H1 (cell line): ENCODE measurements at regions not wholly inside any gene's neighbourhood (a gene's known extent, or its start where the extent isn't known, plus 50 kb on each side); places are given as distances from the start of the nearest gene placed in this dataset.

Experiments used
- CTCF ChIA-PET: fragments of 300-600 bp; sonication (Branson Sonifier 250); formaldehyde crosslinking; loops from one replicate; lab custom pipeline; 2021; ENCODE audit not compliant: partially characterized antibody; lab: Charles Lee
- POLR2A ChIA-PET: fragments of 300-600 bp; sonication (Branson Sonifier 250); formaldehyde crosslinking; loops from one replicate; lab custom pipeline; 2021; ENCODE audit warnings: inconsistent platforms; ENCODE audit not compliant: partially characterized antibody; lab: Charles Lee
- DNase-seq, 2 experiments: peaks; one replicate each; pipeline versions ENCODE4 v3.0.0 to v3.0.0-alpha.2; 2010 to 2022; ENCODE audit warnings: low spot score in 2 of 2, low read depth in 1 of 2, mixed read lengths in 1 of 2
- FAIRE-seq: peaks from 2 replicates; lab custom pipeline; 2011; peaks lifted over from hg19 to GRCh38; lab: Jason Lieb, UNC
- H2AFZ ChIP-seq: 2 replicates; pipeline ENCODE4 v1.8.1; 2012; ENCODE audit warnings: low read length, inconsistent platforms
- H2AK5ac ChIP-seq: 2 replicates; pipeline ENCODE4 v1.6.1; 2013; ENCODE audit warnings: low read depth, low read length
- H2BK120ac ChIP-seq: replicated peaks from 2 replicates; pipeline ENCODE3; 2013; ENCODE audit warnings: low read depth, low read length, inconsistent platforms
- H2BK12ac ChIP-seq: 2 replicates; pipeline ENCODE4 v1.6.1; 2013; ENCODE audit warnings: low read depth, low read length
- H2BK15ac ChIP-seq: 2 replicates; pipeline ENCODE4 v1.6.1; 2013; ENCODE audit warnings: low read length
- H2BK20ac ChIP-seq: 2 replicates; pipeline ENCODE4 v1.6.1; 2013; ENCODE audit warnings: low read length
- H2BK5ac ChIP-seq: 2 replicates; pipeline ENCODE4 v1.6.1; 2013; ENCODE audit warnings: low read depth, low read length
- H3K14ac ChIP-seq: 2 replicates; pipeline ENCODE4 v1.6.1; 2013; ENCODE audit warnings: inconsistent platforms; ENCODE audit not compliant: insufficient read length
- H3K18ac ChIP-seq: 2 replicates; pipeline ENCODE4 v1.6.1; 2013; ENCODE audit warnings: low read length; ENCODE audit errors: extremely low read depth
- H3K23ac ChIP-seq: 2 replicates; pipeline ENCODE4 v1.6.1; 2013; ENCODE audit warnings: inconsistent platforms; ENCODE audit not compliant: insufficient read length
- H3K23me2 ChIP-seq: 2 replicates; pipeline ENCODE4 v1.6.1; 2013; ENCODE audit warnings: low read depth, low read length
- H3K27ac ChIP-seq: 2 replicates; pipeline ENCODE4 v1.6.1; 2011; ENCODE audit warnings: low read depth, low read length, inconsistent platforms
- H3K27me3 ChIP-seq, 4 experiments: replicated peaks in 1 of 4; 1 replicate in 1 of 4; 2 replicates in 3 of 4; pipeline versions ENCODE4 v1.6.1 to v1.8.1; 2011 to 2013; ENCODE audit warnings: low read length in 3 of 4, mild to moderate bottlenecking in 3 of 4, inconsistent platforms in 2 of 4, mixed read lengths in 2 of 4, moderate library complexity in 1 of 4; ENCODE audit not compliant: control insufficient read depth in 3 of 4, insufficient read depth in 3 of 4; ENCODE audit errors: extremely low read depth in 1 of 4
- H3K36me3 ChIP-seq, 4 experiments: 2 replicates each; pipeline versions ENCODE4 v1.6.1 to v1.8.1; 2011 to 2013; ENCODE audit warnings: mild to moderate bottlenecking in 4 of 4, low read length in 3 of 4, moderate library complexity in 2 of 4, control low read depth in 1 of 4, inconsistent platforms in 1 of 4; ENCODE audit not compliant: insufficient read depth in 4 of 4, control insufficient read depth in 2 of 4
- H3K4ac ChIP-seq: replicated peaks from 2 replicates; pipeline ENCODE3; 2013; ENCODE audit warnings: low read length, low read depth, mixed read lengths, inconsistent platforms; ENCODE audit not compliant: insufficient read length
- H3K4me1 ChIP-seq, 4 experiments: replicated peaks in 1 of 4; 1 replicate in 1 of 4; 2 replicates in 3 of 4; pipeline versions ENCODE4 v1.6.1 to v1.8.1; 2011 to 2013; ENCODE audit warnings: low read length in 3 of 4, inconsistent platforms in 2 of 4, mixed read lengths in 1 of 4; ENCODE audit not compliant: insufficient read depth in 4 of 4, control insufficient read depth in 3 of 4
- H3K4me2 ChIP-seq, 2 experiments: 2 replicates each; pipeline versions ENCODE4 v1.6.1 to v1.8.1; 2011 to 2013; ENCODE audit warnings: low read depth in 2 of 2, low read length in 2 of 2, control low read depth in 1 of 2, inconsistent platforms in 1 of 2, mild to moderate bottlenecking in 1 of 2; ENCODE audit not compliant: insufficient read depth in 1 of 2
- H3K4me3 ChIP-seq, 4 experiments: fragments of 200-600, 300-600 bp in 1 of 4; sonication (generic), shearing (Covaris generic), sonication (Bioruptor Twin) in 1 of 4; 2 replicates each; pipeline versions ENCODE4 v1.5.1 to v1.8.1; 2011 to 2016; ENCODE audit warnings: low read length in 4 of 4, low read depth in 3 of 4, control low read depth in 2 of 4, inconsistent platforms in 2 of 4, mild to moderate bottlenecking in 2 of 4, mixed read lengths in 1 of 4, moderate library complexity in 1 of 4; ENCODE audit not compliant: insufficient read depth in 2 of 4; ENCODE audit errors: extremely low read depth in 1 of 4
- H3K56ac ChIP-seq: replicated peaks from 2 replicates; pipeline ENCODE3; 2013; ENCODE audit warnings: low read depth, mild to moderate bottlenecking, mixed read lengths, low read length, inconsistent platforms; ENCODE audit not compliant: insufficient read length
- H3K79me1 ChIP-seq: 2 replicates; pipeline ENCODE4 v1.6.1; 2013; ENCODE audit warnings: low read depth, low read length, control low read depth
- H3K79me2 ChIP-seq, 2 experiments: 2 replicates each; pipeline versions ENCODE4 v1.6.1 to v1.8.1; 2012 to 2013; ENCODE audit warnings: low read length in 2 of 2, mild to moderate bottlenecking in 2 of 2, inconsistent platforms in 1 of 2; ENCODE audit not compliant: insufficient read depth in 2 of 2, control insufficient read depth in 1 of 2
- H3K9ac ChIP-seq, 4 experiments: replicated peaks in 1 of 4; 1 replicate in 1 of 4; 2 replicates in 3 of 4; pipeline versions ENCODE4 v1.6.1 to v1.8.1; 2011 to 2013; ENCODE audit warnings: low read depth in 3 of 4, low read length in 3 of 4, control low read depth in 2 of 4, mild to moderate bottlenecking in 2 of 4, moderate library complexity in 2 of 4, inconsistent platforms in 1 of 4; ENCODE audit errors: extremely low read depth in 1 of 4
- H3K9me3 ChIP-seq, 2 experiments: 2 replicates each; pipeline versions ENCODE4 v1.6.1 to v1.8.1; 2012 to 2013; ENCODE audit warnings: mild to moderate bottlenecking in 2 of 2, moderate library complexity in 2 of 2, control low read depth in 1 of 2, inconsistent platforms in 1 of 2, low read depth in 1 of 2, low read length in 1 of 2, mixed read lengths in 1 of 2; ENCODE audit not compliant: insufficient read depth in 2 of 2
- H4K20me1 ChIP-seq, 2 experiments: replicated peaks in 1 of 2; 2 replicates each; pipeline versions ENCODE3 to v1.8.1; 2011 to 2013; ENCODE audit warnings: inconsistent platforms in 2 of 2, low read length in 2 of 2, mild to moderate bottlenecking in 1 of 2; ENCODE audit not compliant: insufficient read depth in 2 of 2, control insufficient read depth in 1 of 2
- H4K5ac ChIP-seq: 2 replicates; pipeline ENCODE4 v1.6.1; 2013; ENCODE audit warnings: low read length, low read depth, mixed read lengths, inconsistent platforms; ENCODE audit not compliant: insufficient read length
- H4K8ac ChIP-seq: 2 replicates; pipeline ENCODE4 v1.8.0; 2013; ENCODE audit warnings: mild to moderate bottlenecking, moderate library complexity, low read length, inconsistent platforms; ENCODE audit not compliant: insufficient read depth; ENCODE audit errors: extremely low read depth
- H4K91ac ChIP-seq: replicated peaks from 2 replicates; pipeline ENCODE3; 2013; ENCODE audit warnings: low read length, mixed read lengths, inconsistent platforms; ENCODE audit not compliant: insufficient read length
- BCL11A ChIP-seq, 2 experiments: IDR thresholded peaks; one replicate each; pipeline ENCODE4 v1.6.1; 2011; ENCODE audit warnings: low read depth in 2 of 2, low read length in 2 of 2, mild to moderate bottlenecking in 2 of 2
- BRCA1 ChIP-seq: IDR thresholded peaks from 2 replicates; pipeline ENCODE4 v1.6.1; 2012; ENCODE audit warnings: low read depth, low read length, improper control_type of control experiment
- CBX8 ChIP-seq: fragments of 300-800, 300-1000 bp; sonication (generic); IDR thresholded peaks from 2 replicates; pipeline ENCODE4 v1.7.1; 2016; ENCODE audit warnings: low read depth, low read length, borderline replicate concordance
- EP300 ChIP-seq, 2 experiments: IDR thresholded peaks; 1 replicate in 1 of 2; 2 replicates in 1 of 2; pipeline ENCODE4 v1.6.1; 2011 to 2012; ENCODE audit warnings: low read depth in 2 of 2, low read length in 2 of 2, mild to moderate bottlenecking in 2 of 2, borderline replicate concordance in 1 of 2, inconsistent platforms in 1 of 2, moderate library complexity in 1 of 2
- GABPA ChIP-seq: IDR thresholded peaks from 2 replicates; pipeline ENCODE4 v1.6.1; 2011; ENCODE audit warnings: mild to moderate bottlenecking, low read length, moderate library complexity, borderline replicate concordance; ENCODE audit not compliant: insufficient read depth
- NANOG ChIP-seq: IDR thresholded peaks from 2 replicates; pipeline ENCODE4 v1.6.1; 2011; ENCODE audit warnings: low read length, low read depth, mild to moderate bottlenecking, inconsistent platforms; ENCODE audit not compliant: insufficient read depth, poor library complexity, severe bottlenecking
- POU5F1 ChIP-seq: IDR thresholded peaks from 2 replicates; pipeline ENCODE4 v1.6.1; 2011; ENCODE audit warnings: low read depth, mild to moderate bottlenecking, low read length, moderate library complexity
- SAP30 ChIP-seq: fragments of 300-600 bp; sonication (generic); IDR thresholded peaks from 2 replicates; pipeline ENCODE4 v1.7.1; 2012; ENCODE audit warnings: low read length, moderate library complexity, mild to moderate bottlenecking, inconsistent platforms; ENCODE audit not compliant: insufficient read depth, insufficient replicate concordance
- SIX5 ChIP-seq: IDR thresholded peaks from 2 replicates; pipeline ENCODE4 v1.6.1; 2011; ENCODE audit warnings: mild to moderate bottlenecking, low read depth, low read length
- SUZ12 ChIP-seq: fragments of 200-600 bp; sonication (generic); IDR thresholded peaks from 2 replicates; pipeline ENCODE4 v1.6.1; 2012; ENCODE audit warnings: mild to moderate bottlenecking, inconsistent platforms, low read length, moderate library complexity, mixed read lengths
- TAF1 ChIP-seq: IDR thresholded peaks from 2 replicates; pipeline ENCODE4 v1.6.1; 2011; ENCODE audit warnings: mild to moderate bottlenecking, low read depth, low read length
- USF2 ChIP-seq: IDR thresholded peaks from 2 replicates; pipeline ENCODE4 v1.6.1; 2011; ENCODE audit warnings: low read length, improper control_type of control experiment
- WGBS, 2 experiments: shearing (Covaris generic) in 1 of 2; methylation state at CpG; one replicate each; pipeline versions ENCODE4 v1.1.6 to v1.1.7; 2013 to 2015; ENCODE audit warnings: low lambda C conversion rate in 2 of 2, mixed read lengths in 2 of 2, inconsistent platforms in 1 of 2, low coverage in 1 of 2, missing lambda C conversion rate in 1 of 2; ENCODE audit not compliant: insufficient replicate concordance in 2 of 2, insufficient coverage in 1 of 2, insufficient read length in 1 of 2; ENCODE audit errors: extremely low coverage in 1 of 2, missing lambda C conversion rate in 1 of 2; 5-methylcytosine and 5-hydroxymethylcytosine counted together

DNA sequence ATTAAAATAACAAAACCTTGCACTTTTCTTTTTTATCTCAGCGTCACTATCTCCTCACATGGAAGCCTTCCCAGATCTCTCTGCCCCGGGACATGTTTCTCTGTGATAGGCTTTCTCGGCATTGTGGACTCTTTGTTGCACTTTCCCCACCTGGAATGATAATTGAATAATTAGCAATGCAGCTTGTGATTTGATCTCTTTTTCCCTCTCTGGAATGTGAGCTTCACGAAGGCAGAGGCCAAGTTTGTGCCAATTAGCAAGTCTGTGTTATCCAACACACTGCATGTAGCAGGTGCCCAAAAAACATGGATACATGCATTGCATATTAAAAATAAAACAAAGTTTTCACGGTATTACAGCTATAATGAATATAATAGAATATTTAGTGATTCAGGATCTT, 431.2 kb downstream of the HAPSTR1 start:
- no peak for TF ChIP-seq BRCA1
- no peak for TF ChIP-seq CBX8
- TF ChIP-seq SIX5: no peak
- TF ChIP-seq SUZ12: no peak
- no peak for TF ChIP-seq POU5F1
- no peak for TF ChIP-seq NANOG
- no peak for TF ChIP-seq EP300 (IDR thresholded peaks at IDR 0.05; ENCODE audit: borderline replicate concordance in 1 of 2, low read depth in 2 of 2, low read length in 2 of 2)
- no peak for TF ChIP-seq USF2
- TF ChIP-seq GABPA: no peak
- TF ChIP-seq SAP30: no peak
- TF ChIP-seq BCL11A (IDR thresholded peaks at IDR 0.05; ENCODE audit: low read depth in 2 of 2, low read length in 2 of 2): no peak
- no peak for TF ChIP-seq TAF1
- H3K36me3 ChIP-seq: no peaks in the 10 kb centered on the region
- no peaks in the 10 kb centered on the region for H4K20me1 ChIP-seq
- no peak overlapping the region for H2AFZ ChIP-seq
- H2AK5ac ChIP-seq: no peak overlapping the region
- H3K4me1 ChIP-seq: peaks cover 0 to 9% (median 4%) of the 10 kb centered on the region in 4 experiments; a peak in 5 of 7 replicates
- no peaks in the 10 kb centered on the region for H3K79me2 ChIP-seq
- H3K4me3 ChIP-seq: no peak overlapping the region
- H3K9ac ChIP-seq: no peak overlapping the region
- no peak overlapping the region for H3K4ac ChIP-seq
- H4K8ac ChIP-seq: no peak overlapping the region
- H2BK15ac ChIP-seq: no peak overlapping the region
- H3K27ac ChIP-seq: no peak overlapping the region
- DNase-seq (no peak), FAIRE-seq (no peak)
- no peaks in the 10 kb centered on the region for H3K79me1 ChIP-seq
- H3K18ac ChIP-seq: no peak overlapping the region
- whole genome bisulfite sequencing, 2 experiments: 67% methylated on average over 5 of the region's 5 CpGs; no CpG with 5 or more reads in 1 of the 2 experiments
- H2BK20ac ChIP-seq: no peak overlapping the region
- no peak overlapping the region for H3K56ac ChIP-seq
- H4K91ac ChIP-seq: no peak overlapping the region
- no peak overlapping the region for H2BK120ac ChIP-seq
- no peaks in the 10 kb centered on the region for H3K9me3 ChIP-seq
- H3K4me2 ChIP-seq: no peak overlapping the region
- no peaks in the 10 kb centered on the region; the same call in 1 of the 2 replicates for H3K23me2 ChIP-seq
- H2BK5ac ChIP-seq: no peak overlapping the region
- CTCF ChIA-PET: interaction anchor here (0.7 to 1.1 kb wide), 2 partner anchors 31 to 41 kb away, joined by 3 read pairs; no protein-coding TSS in a partner anchor
- peaks cover 0 to 5% (median under 1%) of the 10 kb centered on the region in 4 experiments; a peak in 2 of 7 replicates for H3K27me3 ChIP-seq
- POLR2A ChIA-PET: no interaction called here
- H4K5ac ChIP-seq: no peak overlapping the region
- H3K23ac ChIP-seq: no peak overlapping the region
- H3K14ac ChIP-seq: no peak overlapping the region
- H2BK12ac ChIP-seq: no peak overlapping the region; the same call in 1 of the 2 replicates
